ENCODE measurements at regions not wholly inside any gene's neighbourhood (a gene's known extent, or its start where the extent isn't known, plus 50 kb on each side); places are given as distances from the start of the nearest gene placed in this dataset.

GRCh38 chr2:150686391-150686790 is 198.9 kb upstream of the RND3 start:
- H3K27me3 ChIP-seq = no peaks in the 10 kb centered on the region

DNA sequence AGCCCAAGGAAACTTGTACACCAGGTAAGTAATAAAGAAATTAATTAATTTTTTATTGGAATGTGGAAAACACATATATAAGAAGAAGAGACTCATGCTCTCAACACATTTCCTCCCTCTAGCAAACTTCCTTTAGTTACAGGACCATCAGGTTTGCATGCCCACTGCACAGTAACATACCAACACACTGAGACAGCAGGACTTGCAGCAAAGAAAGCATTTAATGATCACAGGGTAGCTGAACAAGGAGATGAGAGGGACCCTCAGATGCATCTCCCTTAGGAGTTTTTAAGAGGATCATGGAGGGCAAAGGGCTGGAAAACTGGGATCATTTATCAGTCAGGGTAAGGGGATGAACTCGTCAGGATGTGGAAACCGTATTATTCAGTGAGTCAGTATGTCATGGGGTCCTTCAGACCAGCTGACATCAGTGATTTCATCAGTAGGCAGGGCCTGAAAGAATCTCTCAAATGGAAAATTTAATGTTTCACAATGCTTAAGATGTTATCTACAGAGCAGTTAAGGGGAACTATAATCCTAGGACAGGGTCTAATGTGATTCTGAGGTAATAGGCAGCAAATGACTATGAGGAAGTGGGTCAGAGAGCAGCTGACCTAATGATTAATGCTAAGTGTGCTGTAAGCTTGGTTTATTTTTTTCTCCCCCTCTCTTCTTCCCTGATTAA is 193.8 kb upstream of the RND3 start:
- Histone ChIP-seq H3K79me2 (ENCODE audit: low read depth) (no peaks in the 10 kb centered on the region), H4K20me1 (ENCODE audit: low read depth) (no peaks in the 10 kb centered on the region), H3K9ac (no peak overlapping the region), H3K27me3 (no peaks in the 10 kb centered on the region), H3K27ac (no peak overlapping the region), H3K4me2 (no peak overlapping the region), H3K4me3 (no peak overlapping the region), H3K4me1 (no peaks in the 10 kb centered on the region), H3F3A (ENCODE audit: low read depth) (no peaks in the 10 kb centered on the region), H3K9me3 (ENCODE audit: low read depth) (no peaks in the 10 kb centered on the region), H3K36me3 (no peaks in the 10 kb centered on the region), H2AFZ (replicated peaks) (no peak overlapping the region)
- Mint-ChIP-seq H3K36me3 (no peaks in the 10 kb centered on the region), H3K27ac (no peak overlapping the region), H3K27me3 (ENCODE audit: insufficient read depth, low read depth) (peaks cover 2% of the 10 kb centered on the region), H3K9me3 (peaks cover 4% of the 10 kb centered on the region), H3K4me1 (peaks cover 37% of the 10 kb centered on the region), H3K4me3 (no peak overlapping the region)
- TF ChIP-seq, protein P1, sequence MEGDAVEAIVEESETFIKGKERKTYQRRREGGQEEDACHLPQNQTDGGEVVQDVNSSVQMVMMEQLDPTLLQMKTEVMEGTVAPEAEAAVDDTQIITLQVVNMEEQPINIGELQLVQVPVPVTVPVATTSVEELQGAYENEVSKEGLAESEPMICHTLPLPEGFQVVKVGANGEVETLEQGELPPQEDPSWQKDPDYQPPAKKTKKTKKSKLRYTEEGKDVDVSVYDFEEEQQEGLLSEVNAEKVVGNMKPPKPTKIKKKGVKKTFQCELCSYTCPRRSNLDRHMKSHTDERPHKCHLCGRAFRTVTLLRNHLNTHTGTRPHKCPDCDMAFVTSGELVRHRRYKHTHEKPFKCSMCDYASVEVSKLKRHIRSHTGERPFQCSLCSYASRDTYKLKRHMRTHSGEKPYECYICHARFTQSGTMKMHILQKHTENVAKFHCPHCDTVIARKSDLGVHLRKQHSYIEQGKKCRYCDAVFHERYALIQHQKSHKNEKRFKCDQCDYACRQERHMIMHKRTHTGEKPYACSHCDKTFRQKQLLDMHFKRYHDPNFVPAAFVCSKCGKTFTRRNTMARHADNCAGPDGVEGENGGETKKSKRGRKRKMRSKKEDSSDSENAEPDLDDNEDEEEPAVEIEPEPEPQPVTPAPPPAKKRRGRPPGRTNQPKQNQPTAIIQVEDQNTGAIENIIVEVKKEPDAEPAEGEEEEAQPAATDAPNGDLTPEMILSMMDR (IDR thresholded peaks at IDR 0.05) = no peak
- TF ChIP-seq EZH2 (IDR thresholded peaks at IDR 0.05) (no peak), EZH2phosphoT487 (IDR thresholded peaks at IDR 0.05) (no peak)
- DNase-seq (ENCODE audit: low spot score) = no peak

More at GRCh38 chr2:150686391-150686790, 198.9 kb upstream of the RND3 start:
- TF ChIP-seq EZH2 (IDR thresholded peaks at IDR 0.05) (no peak), EZH2phosphoT487 (IDR thresholded peaks at IDR 0.05) (no peak)
- TF ChIP-seq, protein P1 (IDR thresholded peaks at IDR 0.05) = no peak
- Mint-ChIP-seq H3K4me1 (peaks cover 6% of the 10 kb centered on the region), H3K4me3 (no peak overlapping the region), H3K9me3 (peaks cover under 1% of the 10 kb centered on the region), H3K27me3 (ENCODE audit: insufficient read depth, low read depth) (peaks cover 2% of the 10 kb centered on the region), H3K27ac (no peak overlapping the region), H3K36me3 (no peaks in the 10 kb centered on the region)
- Histone ChIP-seq H3K27ac (no peak overlapping the region), H3K9me3 (ENCODE audit: low read depth) (no peaks in the 10 kb centered on the region), H4K20me1 (ENCODE audit: low read depth) (no peaks in the 10 kb centered on the region), H2AFZ (replicated peaks) (no peak overlapping the region), H3K36me3 (no peaks in the 10 kb centered on the region), H3K4me2 (no peak overlapping the region), H3K79me2 (ENCODE audit: low read depth) (no peaks in the 10 kb centered on the region), H3F3A (ENCODE audit: low read depth) (no peaks in the 10 kb centered on the region), H3K9ac (no peak overlapping the region), H3K4me3 (no peak overlapping the region), H3K4me1 (no peaks in the 10 kb centered on the region)
- DNase-seq (ENCODE audit: low spot score) = no peak

DNA sequence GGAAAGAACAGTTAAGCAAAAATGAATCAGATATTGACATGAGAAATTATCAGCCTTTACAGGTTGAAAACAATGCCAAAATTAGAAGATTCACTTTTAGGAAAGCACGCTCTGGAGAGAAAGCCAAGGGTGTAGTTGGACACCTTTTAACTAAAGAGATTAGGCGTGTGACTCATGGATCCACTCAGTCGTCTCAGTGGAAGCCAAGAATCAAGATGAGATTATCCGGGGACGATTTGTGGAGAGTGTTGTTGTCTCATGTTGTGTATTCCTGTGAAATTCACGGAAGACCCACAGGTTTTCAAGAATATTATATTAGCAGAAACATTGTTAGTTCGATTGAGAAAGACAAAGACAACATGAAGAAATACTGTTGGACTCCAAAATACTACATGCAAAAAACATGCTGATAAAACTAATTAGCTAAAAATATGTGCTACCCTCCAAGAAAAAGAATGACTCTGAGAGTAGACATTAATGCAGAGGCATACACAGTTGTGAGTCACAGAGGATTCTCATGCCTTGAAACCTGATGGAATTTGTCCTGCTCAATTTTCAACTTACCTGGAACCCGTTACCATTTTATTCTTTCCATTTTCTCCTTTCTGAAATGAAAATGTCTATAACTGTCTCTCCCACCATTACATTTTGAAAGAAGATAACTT is 192.1 kb upstream of the RND3 start:
- Histone ChIP-seq H2AFZ (replicated peaks) (no peak overlapping the region), H3K27me3 (no peaks in the 10 kb centered on the region), H3K9ac (no peak overlapping the region), H3K4me2 (no peak overlapping the region), H3K4me1 (no peaks in the 10 kb centered on the region), H3K9me3 (ENCODE audit: low read depth) (no peaks in the 10 kb centered on the region), H4K20me1 (ENCODE audit: low read depth) (no peaks in the 10 kb centered on the region), H3F3A (ENCODE audit: low read depth) (no peaks in the 10 kb centered on the region), H3K79me2 (ENCODE audit: low read depth) (no peaks in the 10 kb centered on the region), H3K4me3 (no peak overlapping the region), H3K36me3 (no peaks in the 10 kb centered on the region), H3K27ac (no peak overlapping the region)
- Mint-ChIP-seq H3K36me3 (no peaks in the 10 kb centered on the region), H3K9me3 (peaks cover 4% of the 10 kb centered on the region), H3K4me1 (peaks cover 35% of the 10 kb centered on the region), H3K4me3 (no peak overlapping the region), H3K27me3 (ENCODE audit: insufficient read depth, low read depth) (peaks cover 2% of the 10 kb centered on the region), H3K27ac (no peak overlapping the region)
- TF ChIP-seq EZH2phosphoT487 (IDR thresholded peaks at IDR 0.05) (no peak), EZH2 (IDR thresholded peaks at IDR 0.05) (no peak)
- TF ChIP-seq, protein P1 (IDR thresholded peaks at IDR 0.05) = no peak
- DNase-seq (ENCODE audit: low spot score) = no peak
